COLO829 (cell line): ENCODE measurements at regions not wholly inside any gene's neighbourhood (a gene's known extent, or its start where the extent isn't known, plus 50 kb on each side); places are given as distances from the start of the nearest gene placed in this dataset.
A peak's percentile ranks its signal among the peaks of the same experiment; 100 is the strongest.
"Not testable (repeated sequence)": the region's sequence is repeated elsewhere in the genome, so short reads cannot be mapped to it uniquely, and the experiment has no call there.

Source experiments
- DNase-seq: peaks from one replicate; pipeline ENCODE4 v3.0.0; 2012; ENCODE audit warnings: low spot score

GRCh38 chr3:44130249-44130648 is 111.4 kb upstream of the TOPAZ1 start:
- DNase-seq: no peak

GRCh38 chr3:44132061-44132460 is 109.6 kb upstream of the TOPAZ1 start:
- no peak for DNase-seq

- DNase-seq: no peak
Measured at GRCh38 chr3:44132593-44132992, 109.1 kb upstream of the TOPAZ1 start.

- peak; percentile 27 for DNase-seq
Measured at GRCh38 chr3:44136421-44136820, 105.3 kb upstream of the TOPAZ1 start.

- no peak for DNase-seq
Measured at GRCh38 chr3:44146073-44146472, 95.6 kb upstream of the TOPAZ1 start.

- DNase-seq: no peak
Measured at GRCh38 chr3:44159696-44160300, 81.9 kb upstream of the TOPAZ1 start.

- no peak for DNase-seq
Measured at GRCh38 chr3:44160818-44161217, 80.9 kb upstream of the TOPAZ1 start.

- no peak for DNase-seq
Measured at GRCh38 chr3:44171891-44172290, 69.8 kb upstream of the TOPAZ1 start.

- DNase-seq: not testable (repeated sequence)
Measured at GRCh38 chr3:44172701-44173100, 69.0 kb upstream of the TOPAZ1 start.

- no peak for DNase-seq
Measured at GRCh38 chr3:44173263-44173662, 68.4 kb upstream of the TOPAZ1 start.

GRCh38 chr3:44175070-44175469 is 66.6 kb upstream of the TOPAZ1 start:
- no peak for DNase-seq

GRCh38 chr3:44179246-44179645 is 62.4 kb upstream of the TOPAZ1 start:
- no peak for DNase-seq

GRCh38 chr3:44184319-44184953 is 57.2 kb upstream of the TOPAZ1 start:
- no peak for DNase-seq

- DNase-seq: no peak
Measured at GRCh38 chr3:44185396-44185915, 56.2 kb upstream of the TOPAZ1 start.

GRCh38 chr3:44186111-44186672 is 55.5 kb upstream of the TOPAZ1 start:
- DNase-seq: no peak

GRCh38 chr3:44186712-44187111 is 55.0 kb upstream of the TOPAZ1 start:
- no peak for DNase-seq
